OCI-LY7 (cell line): ENCODE measurements at regions not wholly inside any gene's neighbourhood (a gene's known extent, or its start where the extent isn't known, plus 50 kb on each side); places are given as distances from the start of the nearest gene placed in this dataset.

Experiments
- EZH2phosphoT487 ChIP-seq: fragments of 200-600 bp; sonication (generic); IDR thresholded peaks from 2 replicates; pipeline ENCODE4 v1.6.1; 2018; ENCODE audit warnings: low read depth, borderline replicate concordance, mild to moderate bottlenecking, mixed run types, antibody characterized with exemption, low read length, moderate library complexity, mixed read lengths
- TF ChIP-seq, protein P1 (sequence below): fragments of 200-600 bp; sonication (generic); conservative IDR thresholded peaks from 2 replicates; pipeline ENCODE4 v1.5.1; 2014; ENCODE audit warnings: mild to moderate bottlenecking, antibody characterized with exemption, low read length, moderate library complexity, mixed read lengths

- TF ChIP-seq, protein P1, sequence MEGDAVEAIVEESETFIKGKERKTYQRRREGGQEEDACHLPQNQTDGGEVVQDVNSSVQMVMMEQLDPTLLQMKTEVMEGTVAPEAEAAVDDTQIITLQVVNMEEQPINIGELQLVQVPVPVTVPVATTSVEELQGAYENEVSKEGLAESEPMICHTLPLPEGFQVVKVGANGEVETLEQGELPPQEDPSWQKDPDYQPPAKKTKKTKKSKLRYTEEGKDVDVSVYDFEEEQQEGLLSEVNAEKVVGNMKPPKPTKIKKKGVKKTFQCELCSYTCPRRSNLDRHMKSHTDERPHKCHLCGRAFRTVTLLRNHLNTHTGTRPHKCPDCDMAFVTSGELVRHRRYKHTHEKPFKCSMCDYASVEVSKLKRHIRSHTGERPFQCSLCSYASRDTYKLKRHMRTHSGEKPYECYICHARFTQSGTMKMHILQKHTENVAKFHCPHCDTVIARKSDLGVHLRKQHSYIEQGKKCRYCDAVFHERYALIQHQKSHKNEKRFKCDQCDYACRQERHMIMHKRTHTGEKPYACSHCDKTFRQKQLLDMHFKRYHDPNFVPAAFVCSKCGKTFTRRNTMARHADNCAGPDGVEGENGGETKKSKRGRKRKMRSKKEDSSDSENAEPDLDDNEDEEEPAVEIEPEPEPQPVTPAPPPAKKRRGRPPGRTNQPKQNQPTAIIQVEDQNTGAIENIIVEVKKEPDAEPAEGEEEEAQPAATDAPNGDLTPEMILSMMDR = no peak
- TF ChIP-seq EZH2phosphoT487 = no peak
Observed at GRCh38 chr20:18909254-18909653, 95.7 kb downstream of the SCP2D1 start.
